Thyroid gland (tissue), 4 donors: ENCODE measurements at regions not wholly inside any gene's neighbourhood (a gene's known extent, or its start where the extent isn't known, plus 50 kb on each side); places are given as distances from the start of the nearest gene placed in this dataset.

ENCODE experiments used
- POLR2A ChIP-seq, 2 donors: fragments of 450-650 bp; IDR thresholded peaks; one replicate each; pipeline ENCODE4 v1.6.1; 2017; ENCODE audit warnings: antibody characterized with exemption in 2 of 2, mild to moderate bottlenecking in 2 of 2, moderate library complexity in 1 of 2
- TF ChIP-seq, protein P1 (sequence below), 6 experiments: fragments of 200-600 bp in 3 of 6; fragments of 450-650 bp in 3 of 6; sonication (generic) in 3 of 6; IDR thresholded peaks; one replicate each; pipeline ENCODE4 v1.5.1; 2016 to 2019; ENCODE audit warnings: antibody characterized with exemption in 6 of 6, mild to moderate bottlenecking in 2 of 6, inconsistent platforms in 1 of 6, moderate library complexity in 1 of 6

- TF ChIP-seq, protein P1, sequence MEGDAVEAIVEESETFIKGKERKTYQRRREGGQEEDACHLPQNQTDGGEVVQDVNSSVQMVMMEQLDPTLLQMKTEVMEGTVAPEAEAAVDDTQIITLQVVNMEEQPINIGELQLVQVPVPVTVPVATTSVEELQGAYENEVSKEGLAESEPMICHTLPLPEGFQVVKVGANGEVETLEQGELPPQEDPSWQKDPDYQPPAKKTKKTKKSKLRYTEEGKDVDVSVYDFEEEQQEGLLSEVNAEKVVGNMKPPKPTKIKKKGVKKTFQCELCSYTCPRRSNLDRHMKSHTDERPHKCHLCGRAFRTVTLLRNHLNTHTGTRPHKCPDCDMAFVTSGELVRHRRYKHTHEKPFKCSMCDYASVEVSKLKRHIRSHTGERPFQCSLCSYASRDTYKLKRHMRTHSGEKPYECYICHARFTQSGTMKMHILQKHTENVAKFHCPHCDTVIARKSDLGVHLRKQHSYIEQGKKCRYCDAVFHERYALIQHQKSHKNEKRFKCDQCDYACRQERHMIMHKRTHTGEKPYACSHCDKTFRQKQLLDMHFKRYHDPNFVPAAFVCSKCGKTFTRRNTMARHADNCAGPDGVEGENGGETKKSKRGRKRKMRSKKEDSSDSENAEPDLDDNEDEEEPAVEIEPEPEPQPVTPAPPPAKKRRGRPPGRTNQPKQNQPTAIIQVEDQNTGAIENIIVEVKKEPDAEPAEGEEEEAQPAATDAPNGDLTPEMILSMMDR (IDR thresholded peaks at IDR 0.05), result no peak
- no peak for TF ChIP-seq POLR2A (IDR thresholded peaks at IDR 0.05)
These were observed 223.4 kb upstream of the FOXQ1 start for GRCh38 chr6:1088492-1089001.
